Heart left ventricle (tissue), 13 donors: ENCODE measurements at regions not wholly inside any gene's neighbourhood (a gene's known extent, or its start where the extent isn't known, plus 50 kb on each side); places are given as distances from the start of the nearest gene placed in this dataset.

Source experiments
- CTCF ChIP-seq, 12 donors: fragments of 200-600 bp; sonication (generic) in 4 of 12; IDR thresholded peaks; one replicate each; pipeline versions ENCODE4 v1.5.0 to v1.8.0; 2018 to 2022; ENCODE audit warnings: antibody characterized with exemption in 12 of 12, mild to moderate bottlenecking in 5 of 12
- POLR2A ChIP-seq, 2 donors: fragments of 450-650 bp; IDR thresholded peaks; one replicate each; pipeline ENCODE4 v1.6.1; 2017; ENCODE audit warnings: antibody characterized with exemption in 2 of 2, mild to moderate bottlenecking in 2 of 2, moderate library complexity in 2 of 2
- donor health status: ischemic (EF 13 %, LVEDD 7.1; RV severe dilation, severe dysfunction).
- donor health status: DM: no; HTN: yes; CAD: no.
- donor health status: DM: no; HTN: no; CAD: no.
- donor health status: ischemic (EF 25% LVEDD 6.9; RV normal size, moderate dysfunction).
- donor health status: ischemic (EF 25% LVEDD 5.7; RV mildly dilated, moderate dysfunction).
- donor health status: ischemic (EF 35%, LVEDD 5.7; RV mildly dilated, moderate dysfunction).
- donor health status: nonischemic (EF 11% LVEDD 7.7; RV severe dilation, severe dysfunction).
- donor health status: DM: yes; HTN: yes; CAD: no.
- donor health status: PGD.
- donor health status: ischemic (EF 29% LVEDD 5.4; RV normal size, mild dysfunction).
- donor health status: nonischemic (EF 23%, LVEDD 6.1; RV moderate dilation, normal function).

DNA sequence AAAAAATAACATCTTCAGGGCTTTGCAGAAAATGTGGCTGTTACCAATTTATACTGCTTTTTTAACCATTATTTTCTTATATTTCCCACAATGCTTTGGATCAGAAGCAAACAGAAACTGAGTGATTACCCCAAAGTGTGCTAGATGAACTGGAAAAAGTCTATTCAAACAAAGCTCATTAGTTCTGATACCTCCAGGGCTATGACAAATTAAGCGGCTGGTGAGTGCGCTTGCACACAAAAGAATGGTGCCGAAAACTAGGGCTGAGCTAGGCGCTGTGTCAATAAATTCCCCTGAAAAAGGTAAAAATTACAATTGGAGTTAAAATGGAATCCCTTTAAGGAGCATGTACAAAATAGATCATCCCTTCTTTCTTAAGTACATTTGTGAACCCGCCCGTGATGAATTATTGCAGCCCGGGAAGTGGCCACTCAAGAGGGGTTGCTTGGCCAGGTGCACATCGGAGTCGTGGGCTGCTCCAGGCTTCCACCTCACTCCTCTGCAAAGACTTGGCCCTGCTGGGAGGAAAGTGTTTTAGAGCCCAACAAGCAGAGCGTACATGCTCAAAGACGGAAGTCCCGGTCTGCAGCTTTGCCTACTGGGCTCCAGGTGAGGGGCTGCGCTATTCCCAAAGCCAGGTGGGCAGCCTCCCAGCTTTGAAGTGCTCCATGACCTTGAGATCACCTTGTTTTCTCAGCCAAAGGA lies 164.0 kb upstream of the ZNF507 start:
- TF ChIP-seq POLR2A (IDR thresholded peaks at IDR 0.05) (no peak), CTCF (IDR thresholded peaks at IDR 0.05) (no peak)
